Lower leg skin (tissue), 3 donors: ENCODE measurements at regions not wholly inside any gene's neighbourhood (a gene's known extent, or its start where the extent isn't known, plus 50 kb on each side); places are given as distances from the start of the nearest gene placed in this dataset.

ENCODE experiments used
- POLR2A ChIP-seq, 2 donors: fragments of 450-650 bp; IDR thresholded peaks; one replicate each; pipeline ENCODE4 v1.6.1; 2016 to 2017; ENCODE audit warnings: antibody characterized with exemption in 2 of 2, mild to moderate bottlenecking in 1 of 2, moderate library complexity in 1 of 2
- TF ChIP-seq, protein P1 (sequence below), 3 donors: fragments of 450-650 bp; IDR thresholded peaks; one replicate each; pipeline ENCODE4 v1.5.1; 2016; ENCODE audit warnings: antibody characterized with exemption in 3 of 3, mild to moderate bottlenecking in 3 of 3, moderate library complexity in 2 of 3

DNA sequence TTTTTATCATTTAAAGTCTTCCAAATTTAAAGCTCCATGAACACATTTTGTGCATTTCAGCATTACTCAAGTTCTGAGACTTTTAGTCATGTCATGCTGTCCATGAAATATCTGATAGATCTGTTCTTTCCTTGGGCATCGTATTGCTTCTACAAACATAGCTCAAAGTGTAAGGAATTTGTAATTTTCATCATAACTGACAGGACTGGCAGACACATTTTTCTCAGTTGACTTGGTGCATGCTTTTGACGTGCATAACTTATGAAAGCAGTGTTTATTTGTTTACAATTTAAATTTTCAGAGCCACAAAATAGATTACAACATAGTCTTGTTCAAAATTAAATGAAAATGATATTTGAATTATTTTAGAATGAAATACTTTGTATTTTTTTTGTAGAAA is 812.1 kb upstream of the NOVA1 start:
- TF ChIP-seq, protein P1, sequence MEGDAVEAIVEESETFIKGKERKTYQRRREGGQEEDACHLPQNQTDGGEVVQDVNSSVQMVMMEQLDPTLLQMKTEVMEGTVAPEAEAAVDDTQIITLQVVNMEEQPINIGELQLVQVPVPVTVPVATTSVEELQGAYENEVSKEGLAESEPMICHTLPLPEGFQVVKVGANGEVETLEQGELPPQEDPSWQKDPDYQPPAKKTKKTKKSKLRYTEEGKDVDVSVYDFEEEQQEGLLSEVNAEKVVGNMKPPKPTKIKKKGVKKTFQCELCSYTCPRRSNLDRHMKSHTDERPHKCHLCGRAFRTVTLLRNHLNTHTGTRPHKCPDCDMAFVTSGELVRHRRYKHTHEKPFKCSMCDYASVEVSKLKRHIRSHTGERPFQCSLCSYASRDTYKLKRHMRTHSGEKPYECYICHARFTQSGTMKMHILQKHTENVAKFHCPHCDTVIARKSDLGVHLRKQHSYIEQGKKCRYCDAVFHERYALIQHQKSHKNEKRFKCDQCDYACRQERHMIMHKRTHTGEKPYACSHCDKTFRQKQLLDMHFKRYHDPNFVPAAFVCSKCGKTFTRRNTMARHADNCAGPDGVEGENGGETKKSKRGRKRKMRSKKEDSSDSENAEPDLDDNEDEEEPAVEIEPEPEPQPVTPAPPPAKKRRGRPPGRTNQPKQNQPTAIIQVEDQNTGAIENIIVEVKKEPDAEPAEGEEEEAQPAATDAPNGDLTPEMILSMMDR (IDR thresholded peaks at IDR 0.05): no peak
- no peak for TF ChIP-seq POLR2A (IDR thresholded peaks at IDR 0.05)
